ENCODE measurements at regions not wholly inside any gene's neighbourhood (a gene's known extent, or its start where the extent isn't known, plus 50 kb on each side); places are given as distances from the start of the nearest gene placed in this dataset.
"Not testable (repeated sequence)": the region's sequence is repeated elsewhere in the genome, so short reads cannot be mapped to it uniquely, and the experiment has no call there.

- no peak for DNase-seq
These were observed 372.2 kb downstream of the ADAM29 start for GRCh38 chr4:175290401-175290800.

- no peak for DNase-seq
These were observed 379.9 kb downstream of the ADAM29 start for GRCh38 chr4:175297965-175298565.

- no peak for DNase-seq
These were observed 388.3 kb downstream of the ADAM29 start for GRCh38 chr4:175306436-175306835.

GRCh38 chr4:175307326-175307725 lies 389.2 kb downstream of the ADAM29 start:
- no peak for DNase-seq

- DNase-seq: no peak
These were observed 390.1 kb downstream of the ADAM29 start for GRCh38 chr4:175308236-175308635.

GRCh38 chr4:175309041-175309440 lies 390.9 kb downstream of the ADAM29 start:
- DNase-seq: no peak

- no peak for DNase-seq
These were observed 407.1 kb downstream of the ADAM29 start for GRCh38 chr4:175325230-175325629.

GRCh38 chr4:175326796-175327195 lies 408.6 kb downstream of the ADAM29 start:
- no peak for DNase-seq

GRCh38 chr4:175330236-175330635 lies 412.1 kb downstream of the ADAM29 start:
- no peak for DNase-seq

- no peak for DNase-seq
These were observed 412.5 kb downstream of the ADAM29 start for GRCh38 chr4:175330652-175331051.

- no peak for DNase-seq
These were observed 417.2 kb downstream of the ADAM29 start for GRCh38 chr4:175335331-175335730.

- not testable (repeated sequence) for DNase-seq
These were observed 418.4 kb downstream of the ADAM29 start for GRCh38 chr4:175336570-175336969.

- DNase-seq: no peak
These were observed 421.0 kb downstream of the ADAM29 start for GRCh38 chr4:175339100-175339707.

- no peak for DNase-seq
These were observed 423.1 kb downstream of the ADAM29 start for GRCh38 chr4:175341203-175341755.

- DNase-seq: no peak
These were observed 428.2 kb downstream of the ADAM29 start for GRCh38 chr4:175346376-175346775.

- DNase-seq: no peak
These were observed 432.1 kb downstream of the ADAM29 start for GRCh38 chr4:175350246-175350645.

- no peak for DNase-seq
These were observed 433.3 kb downstream of the ADAM29 start for GRCh38 chr4:175351473-175351872.

- DNase-seq: no peak
These were observed 443.0 kb downstream of the GPM6A start for GRCh38 chr4:175369087-175369486.

GRCh38 chr4:175371091-175371490 lies 441.0 kb downstream of the GPM6A start:
- no peak for DNase-seq

GRCh38 chr4:175373031-175373430 lies 439.0 kb downstream of the GPM6A start:
- DNase-seq: no peak

GRCh38 chr4:175374459-175374858 lies 437.6 kb downstream of the GPM6A start:
- no peak for DNase-seq

GRCh38 chr4:175376287-175376977 lies 435.6 kb downstream of the GPM6A start:
- DNase-seq: no peak

GRCh38 chr4:175377203-175377602 lies 434.9 kb downstream of the GPM6A start:
- no peak for DNase-seq

- DNase-seq: no peak
These were observed 433.7 kb downstream of the GPM6A start for GRCh38 chr4:175378372-175378771.

All from NCI-H1105 treated with DMSO at 0.1 percent for 48 hours (cell line).